K562 (cell line): ENCODE measurements at regions not wholly inside any gene's neighbourhood (a gene's known extent, or its start where the extent isn't known, plus 50 kb on each side); places are given as distances from the start of the nearest gene placed in this dataset.

Experiments
- ATAC-seq: fragments of 200-7000 bp; cut with Tn5 transposase; 3 replicates; pipeline ENCODE4 v1.9.1; 2020; ENCODE audit warnings: moderate library complexity
- BruUV-seq: library from RNA; stranded (reverse); fragments of 400-500 nt; replicated peaks from 2 replicates; lab custom pipeline; 2021; lab: Mats Ljungman, UMichigan
- CTCF ChIA-PET: fragments of 300-600 bp; formaldehyde crosslinking; extraction: SDS; loops from one replicate; lab custom pipeline; 2021; ENCODE audit warnings: low intra/inter-chr PET ratio; lab: Yijun Ruan, JAX
- POLR2A ChIA-PET: fragments of 300-600, 350-650 bp; sonication (Branson Sonifier 250); formaldehyde crosslinking; extraction: SDS; loops from one replicate; lab custom pipeline; 2021; ENCODE audit warnings: antibody characterized with exemption, inconsistent platforms; lab: Yijun Ruan, JAX
- DNase-seq, 4 experiments: peaks; one replicate each; pipeline versions ENCODE4 v3.0.0 to v3.0.0-alpha.2; 2011 to 2018; ENCODE audit warnings: low spot score in 3 of 4, mixed read lengths in 3 of 4; ENCODE audit errors: extremely low read depth in 1 of 4
- FAIRE-seq: peaks from 2 replicates; lab custom pipeline; 2011; peaks lifted over from hg19 to GRCh38; lab: Jason Lieb, UNC
- H2AFZ ChIP-seq: 2 replicates; pipeline ENCODE4 v1.6.0; 2011; ENCODE audit warnings: low read depth, low read length, control low read depth, inconsistent platforms
- H3K27ac ChIP-seq: fragments of 200-600 bp; 3 replicates; pipeline ENCODE4 v1.8.0; 2011; ENCODE audit warnings: low read depth, mild to moderate bottlenecking, control low read depth, inconsistent platforms, low read length, moderate library complexity, mixed read lengths; ENCODE audit errors: extremely low read depth
- H3K27me3 ChIP-seq, 2 experiments: fragments of 300-600 bp in 1 of 2; 2 replicates in 1 of 2; 3 replicates in 1 of 2; pipeline versions ENCODE4 v1.6.0 to v1.8.0; 2011; ENCODE audit warnings: inconsistent platforms in 2 of 2, low read length in 2 of 2, mild to moderate bottlenecking in 1 of 2, mixed read lengths in 1 of 2, moderate library complexity in 1 of 2; ENCODE audit not compliant: control insufficient read depth in 2 of 2, insufficient read depth in 2 of 2
- H3K36me3 ChIP-seq: fragments of 300-600 bp; 3 replicates; pipeline ENCODE4 v1.8.0; 2011; ENCODE audit warnings: mild to moderate bottlenecking, low read length, inconsistent platforms; ENCODE audit not compliant: control insufficient read depth, insufficient read depth
- H3K4me1 ChIP-seq, 2 experiments: fragments of 200-600 bp in 1 of 2; replicated peaks in 1 of 2; 2 replicates in 1 of 2; 3 replicates in 1 of 2; pipeline versions ENCODE4 v1.5.1 to v1.8.0; 2011; ENCODE audit warnings: inconsistent platforms in 2 of 2, low read length in 2 of 2, mild to moderate bottlenecking in 1 of 2, mixed read lengths in 1 of 2, moderate library complexity in 1 of 2; ENCODE audit not compliant: control insufficient read depth in 2 of 2, insufficient read depth in 2 of 2
- H3K4me2 ChIP-seq: 2 replicates; pipeline ENCODE4 v1.6.1; 2011; ENCODE audit warnings: low read length, control low read depth, inconsistent platforms, mixed read lengths; ENCODE audit not compliant: insufficient read depth
- H3K4me3 ChIP-seq: fragments of 200-600 bp; sonication (generic), shearing (Covaris generic); 2 replicates; pipeline ENCODE4 v1.5.1; 2016; ENCODE audit warnings: control low read depth, inconsistent platforms
- H3K79me2 ChIP-seq: fragments of 200-600 bp; 3 replicates; pipeline ENCODE4 v1.8.0; 2011; ENCODE audit warnings: low read length, inconsistent platforms; ENCODE audit not compliant: control insufficient read depth, insufficient read depth
- H3K9ac ChIP-seq, 2 experiments: 2 replicates each; pipeline versions ENCODE4 v1.6.0 to v1.6.1; 2011; ENCODE audit warnings: low read depth in 2 of 2, low read length in 2 of 2, control low read depth in 1 of 2, inconsistent platforms in 1 of 2, mild to moderate bottlenecking in 1 of 2, mixed read lengths in 1 of 2; ENCODE audit not compliant: insufficient read depth in 1 of 2
- H3K9me1 ChIP-seq: one replicate; pipeline ENCODE4 v1.6.0; 2011; ENCODE audit warnings: inconsistent platforms, mild to moderate bottlenecking, low read length, moderate library complexity; ENCODE audit not compliant: control insufficient read depth, insufficient read depth
- H3K9me3 ChIP-seq: replicated peaks from 2 replicates; pipeline ENCODE4 v1.5.1; 2011; ENCODE audit warnings: low read depth, low read length, inconsistent platforms; ENCODE audit not compliant: control insufficient read depth, insufficient read depth
- H4K20me1 ChIP-seq: replicated peaks from 2 replicates; pipeline ENCODE4 v1.6.1; 2011; ENCODE audit warnings: low read length, inconsistent platforms, mixed read lengths; ENCODE audit not compliant: control insufficient read depth, insufficient read depth
- SUPT5H ChIP-seq: fragments of 450-650 bp; IDR thresholded peaks from 2 replicates; pipeline ENCODE4 v1.6.1; 2016
- TCF3 ChIP-seq: sonication (generic); formaldehyde crosslinking; IDR thresholded peaks from 2 replicates; pipeline ENCODE4 v1.4.0; 2020; ENCODE audit warnings: mild to moderate bottlenecking, missing genetic modification reagents
- XRCC3 ChIP-seq: fragments of 450-650 bp; IDR thresholded peaks from 2 replicates; pipeline ENCODE4 v1.6.1; 2017; ENCODE audit warnings: mild to moderate bottlenecking, moderate library complexity
- ZNF586 ChIP-seq: fragments of 450-650 bp; formaldehyde crosslinking; conservative IDR thresholded peaks from 2 replicates; pipeline ENCODE4 v1.4.0; 2020; ENCODE audit warnings: mild to moderate bottlenecking, moderate library complexity
- WGBS: fragments of 100-300 bp; shearing (Covaris generic); methylation state at CpG from one replicate; pipeline ENCODE4 v1.1.6; 2016; ENCODE audit warnings: low coverage, mixed read lengths; ENCODE audit not compliant: insufficient coverage; ENCODE audit errors: missing lambda C conversion rate; 5-methylcytosine and 5-hydroxymethylcytosine counted together
- in situ Hi-C: fragments of 300-500 bp; cut with MboI; formaldehyde crosslinking; loops from 4 replicates; pipeline ENCODE4 v1.15.0; 2018; ENCODE audit warnings: inconsistent platforms, mixed read lengths
- intact Hi-C: fragments of 100-400 bp; cut with micrococcal nuclease; formaldehyde crosslinking; loops from 2 replicates; pipeline ENCODE4 v1.14.2; 2022
- TF ChIP-seq, protein P1 (sequence below): fragments of 450-650 bp; formaldehyde crosslinking; IDR thresholded peaks from 2 replicates; pipeline ENCODE4 v1.4.0; 2020; ENCODE audit warnings: mild to moderate bottlenecking, mixed read lengths
- TF ChIP-seq, protein P2 (sequence below): fragments of 200-800 bp; sonication (Bioruptor generic); IDR thresholded peaks from 2 replicates; pipeline ENCODE4 v1.6.1; 2016; ENCODE audit warnings: missing genetic modification characterization, missing compliant biosample characterization
- TF ChIP-seq, protein P3 (sequence below): sonication (generic); formaldehyde crosslinking; IDR thresholded peaks from 2 replicates; pipeline ENCODE4 v1.5.0; 2020; ENCODE audit warnings: missing genetic modification reagents
- TF ChIP-seq, protein P4 (sequence below): fragments of 200-400 bp; formaldehyde crosslinking; IDR thresholded peaks from 2 replicates; pipeline ENCODE4 v1.6.1; 2017; ENCODE audit warnings: mild to moderate bottlenecking, low read depth, low read length, moderate library complexity

DNA sequence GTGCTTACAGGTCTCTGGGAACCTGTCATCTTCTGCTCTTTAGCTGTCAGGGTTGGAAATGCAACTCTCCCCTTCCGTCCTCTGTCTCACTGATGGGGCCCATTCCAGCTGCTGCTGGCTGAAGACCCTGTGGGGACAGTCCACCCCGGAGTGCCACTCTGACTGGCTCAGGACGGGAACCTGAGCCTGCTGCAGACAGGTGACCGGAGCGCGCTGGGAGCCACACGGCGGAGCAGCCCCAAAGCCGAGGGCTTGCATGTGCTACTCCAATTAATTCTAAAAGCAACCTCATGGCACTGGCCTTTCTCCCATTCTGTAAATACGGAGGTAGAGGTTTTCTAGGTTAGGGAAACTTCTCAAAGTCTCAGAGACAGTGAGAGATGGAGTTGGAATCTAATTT lies 223.5 kb upstream of the PITRM1 start:
- peaks cover 0 to 5% of the 10 kb centered on the region in 2 experiments; a peak in 1 of 5 replicates for H3K4me1 ChIP-seq
- no peak overlapping the region for H3K9ac ChIP-seq
- POLR2A ChIA-PET = no interaction called here
- WGBS = 24% methylated on average over 9 of the region's 10 CpGs
- CTCF ChIA-PET = no interaction called here
- H3K4me2 ChIP-seq = no peak overlapping the region
- FAIRE-seq (no peak), ATAC-seq (no peak), DNase-seq (no peak)
- peaks cover 0 to 15% of the 10 kb centered on the region in 2 experiments; a peak in 3 of 5 replicates for H3K27me3 ChIP-seq
- in situ Hi-C loops = no loop called here
- no peaks in the 10 kb centered on the region for H3K79me2 ChIP-seq
- H3K9me1 ChIP-seq = no peaks in the 10 kb centered on the region
- no TSS peak for BruUV-seq
- no peaks in the 10 kb centered on the region for H3K36me3 ChIP-seq
- no peaks in the 10 kb centered on the region; the same call in 1 of the 2 replicates for H4K20me1 ChIP-seq
- no peak overlapping the region for H3K4me3 ChIP-seq
- intact Hi-C loops = no loop called here
- H3K27ac ChIP-seq = no peak overlapping the region
- no peaks in the 10 kb centered on the region for H3K9me3 ChIP-seq
- no peak overlapping the region for H2AFZ ChIP-seq
- TF ChIP-seq XRCC3 = no peak
- TF ChIP-seq ZNF586 (CRISPR knock-in tag) = no peak
- TF ChIP-seq, protein P1, sequence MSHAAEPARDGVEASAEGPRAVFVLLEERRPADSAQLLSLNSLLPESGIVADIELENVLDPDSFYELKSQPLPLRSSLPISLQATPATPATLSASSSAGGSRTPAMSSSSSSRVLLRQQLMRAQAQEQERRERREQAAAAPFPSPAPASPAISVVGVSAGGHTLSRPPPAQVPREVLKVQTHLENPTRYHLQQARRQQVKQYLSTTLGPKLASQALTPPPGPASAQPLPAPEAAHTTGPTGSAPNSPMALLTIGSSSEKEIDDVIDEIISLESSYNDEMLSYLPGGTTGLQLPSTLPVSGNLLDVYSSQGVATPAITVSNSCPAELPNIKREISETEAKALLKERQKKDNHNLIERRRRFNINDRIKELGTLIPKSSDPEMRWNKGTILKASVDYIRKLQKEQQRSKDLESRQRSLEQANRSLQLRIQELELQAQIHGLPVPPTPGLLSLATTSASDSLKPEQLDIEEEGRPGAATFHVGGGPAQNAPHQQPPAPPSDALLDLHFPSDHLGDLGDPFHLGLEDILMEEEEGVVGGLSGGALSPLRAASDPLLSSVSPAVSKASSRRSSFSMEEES (CRISPR knock-in tag) = no peak
- TF ChIP-seq TCF3 (CRISPR knock-in tag) = no peak
- TF ChIP-seq, protein P2, sequence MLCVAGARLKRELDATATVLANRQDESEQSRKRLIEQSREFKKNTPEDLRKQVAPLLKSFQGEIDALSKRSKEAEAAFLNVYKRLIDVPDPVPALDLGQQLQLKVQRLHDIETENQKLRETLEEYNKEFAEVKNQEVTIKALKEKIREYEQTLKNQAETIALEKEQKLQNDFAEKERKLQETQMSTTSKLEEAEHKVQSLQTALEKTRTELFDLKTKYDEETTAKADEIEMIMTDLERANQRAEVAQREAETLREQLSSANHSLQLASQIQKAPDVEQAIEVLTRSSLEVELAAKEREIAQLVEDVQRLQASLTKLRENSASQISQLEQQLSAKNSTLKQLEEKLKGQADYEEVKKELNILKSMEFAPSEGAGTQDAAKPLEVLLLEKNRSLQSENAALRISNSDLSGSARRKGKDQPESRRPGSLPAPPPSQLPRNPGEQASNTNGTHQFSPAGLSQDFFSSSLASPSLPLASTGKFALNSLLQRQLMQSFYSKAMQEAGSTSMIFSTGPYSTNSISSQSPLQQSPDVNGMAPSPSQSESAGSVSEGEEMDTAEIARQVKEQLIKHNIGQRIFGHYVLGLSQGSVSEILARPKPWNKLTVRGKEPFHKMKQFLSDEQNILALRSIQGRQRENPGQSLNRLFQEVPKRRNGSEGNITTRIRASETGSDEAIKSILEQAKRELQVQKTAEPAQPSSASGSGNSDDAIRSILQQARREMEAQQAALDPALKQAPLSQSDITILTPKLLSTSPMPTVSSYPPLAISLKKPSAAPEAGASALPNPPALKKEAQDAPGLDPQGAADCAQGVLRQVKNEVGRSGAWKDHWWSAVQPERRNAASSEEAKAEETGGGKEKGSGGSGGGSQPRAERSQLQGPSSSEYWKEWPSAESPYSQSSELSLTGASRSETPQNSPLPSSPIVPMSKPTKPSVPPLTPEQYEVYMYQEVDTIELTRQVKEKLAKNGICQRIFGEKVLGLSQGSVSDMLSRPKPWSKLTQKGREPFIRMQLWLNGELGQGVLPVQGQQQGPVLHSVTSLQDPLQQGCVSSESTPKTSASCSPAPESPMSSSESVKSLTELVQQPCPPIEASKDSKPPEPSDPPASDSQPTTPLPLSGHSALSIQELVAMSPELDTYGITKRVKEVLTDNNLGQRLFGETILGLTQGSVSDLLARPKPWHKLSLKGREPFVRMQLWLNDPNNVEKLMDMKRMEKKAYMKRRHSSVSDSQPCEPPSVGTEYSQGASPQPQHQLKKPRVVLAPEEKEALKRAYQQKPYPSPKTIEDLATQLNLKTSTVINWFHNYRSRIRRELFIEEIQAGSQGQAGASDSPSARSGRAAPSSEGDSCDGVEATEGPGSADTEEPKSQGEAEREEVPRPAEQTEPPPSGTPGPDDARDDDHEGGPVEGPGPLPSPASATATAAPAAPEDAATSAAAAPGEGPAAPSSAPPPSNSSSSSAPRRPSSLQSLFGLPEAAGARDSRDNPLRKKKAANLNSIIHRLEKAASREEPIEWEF (CRISPR knock-in tag) = no peak
- TF ChIP-seq, protein P3, sequence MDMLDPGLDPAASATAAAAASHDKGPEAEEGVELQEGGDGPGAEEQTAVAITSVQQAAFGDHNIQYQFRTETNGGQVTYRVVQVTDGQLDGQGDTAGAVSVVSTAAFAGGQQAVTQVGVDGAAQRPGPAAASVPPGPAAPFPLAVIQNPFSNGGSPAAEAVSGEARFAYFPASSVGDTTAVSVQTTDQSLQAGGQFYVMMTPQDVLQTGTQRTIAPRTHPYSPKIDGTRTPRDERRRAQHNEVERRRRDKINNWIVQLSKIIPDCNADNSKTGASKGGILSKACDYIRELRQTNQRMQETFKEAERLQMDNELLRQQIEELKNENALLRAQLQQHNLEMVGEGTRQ (CRISPR knock-in tag) = no peak
- TF ChIP-seq, protein P4, sequence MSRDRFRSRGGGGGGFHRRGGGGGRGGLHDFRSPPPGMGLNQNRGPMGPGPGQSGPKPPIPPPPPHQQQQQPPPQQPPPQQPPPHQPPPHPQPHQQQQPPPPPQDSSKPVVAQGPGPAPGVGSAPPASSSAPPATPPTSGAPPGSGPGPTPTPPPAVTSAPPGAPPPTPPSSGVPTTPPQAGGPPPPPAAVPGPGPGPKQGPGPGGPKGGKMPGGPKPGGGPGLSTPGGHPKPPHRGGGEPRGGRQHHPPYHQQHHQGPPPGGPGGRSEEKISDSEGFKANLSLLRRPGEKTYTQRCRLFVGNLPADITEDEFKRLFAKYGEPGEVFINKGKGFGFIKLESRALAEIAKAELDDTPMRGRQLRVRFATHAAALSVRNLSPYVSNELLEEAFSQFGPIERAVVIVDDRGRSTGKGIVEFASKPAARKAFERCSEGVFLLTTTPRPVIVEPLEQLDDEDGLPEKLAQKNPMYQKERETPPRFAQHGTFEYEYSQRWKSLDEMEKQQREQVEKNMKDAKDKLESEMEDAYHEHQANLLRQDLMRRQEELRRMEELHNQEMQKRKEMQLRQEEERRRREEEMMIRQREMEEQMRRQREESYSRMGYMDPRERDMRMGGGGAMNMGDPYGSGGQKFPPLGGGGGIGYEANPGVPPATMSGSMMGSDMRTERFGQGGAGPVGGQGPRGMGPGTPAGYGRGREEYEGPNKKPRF = no peak
- TF ChIP-seq SUPT5H = no peak
